ENCODE measurements at regions not wholly inside any gene's neighbourhood (a gene's known extent, or its start where the extent isn't known, plus 50 kb on each side); places are given as distances from the start of the nearest gene placed in this dataset.

GRCh38 chr6:56387621-56388414 is 140.4 kb upstream of the COL21A1 start (continued):
- TF ChIP-seq ZNF142 (CRISPR knock-in tag; IDR thresholded peaks at IDR 0.05) (0 out of 2 replicates have a peak, but pooled peaks have one; percentile 16), MAX (IDR thresholded peaks at IDR 0.05) (peak; percentile 33; the same call in 1 of the 2 replicates), SP5 (CRISPR knock-in tag; IDR thresholded peaks at IDR 0.05; ENCODE audit: borderline replicate concordance, low read depth) (0 out of 2 replicates have a peak, but pooled peaks have one; percentile 17), ZNF792 (CRISPR knock-in tag; IDR thresholded peaks at IDR 0.05) (0 out of 2 replicates have a peak, but pooled peaks have one; percentile 52), REPIN1 (CRISPR knock-in tag; IDR thresholded peaks at IDR 0.05; ENCODE audit: borderline replicate concordance, low read depth) (peak; percentile 19; the same call in 1 of the 2 replicates), ZNF687 (CRISPR knock-in tag; IDR thresholded peaks at IDR 0.05) (peak; percentile 63), PITX1 (CRISPR knock-in tag; IDR thresholded peaks at IDR 0.05) (peak; percentile 76), HOMEZ (CRISPR knock-in tag; IDR thresholded peaks at IDR 0.05; ENCODE audit: low read depth) (peak; percentile 64; the same call in 1 of the 2 replicates), FOXJ3 (CRISPR knock-in tag; IDR thresholded peaks at IDR 0.05; ENCODE audit: borderline replicate concordance) (peak; percentile 64; the same call in 1 of the 2 replicates), STAG1 (CRISPR knock-in tag; IDR thresholded peaks at IDR 0.05) (0 out of 2 replicates have a peak, but pooled peaks have one; percentile 3), SMC3 (IDR thresholded peaks at IDR 0.05; ENCODE audit: low read length) (peak; percentile 5; the same call in 1 of the 2 replicates), ATF3 (CRISPR knock-in tag; IDR thresholded peaks at IDR 0.05) (peak; percentile 59), ZNF557 (CRISPR knock-in tag; IDR thresholded peaks at IDR 0.05) (0 out of 2 replicates have a peak, but pooled peaks have one; percentile 48), HDAC2 (CRISPR knock-in tag; IDR thresholded peaks at IDR 0.05) (peak; percentile 60; the same call in 1 of the 2 replicates), MLX (CRISPR knock-in tag; IDR thresholded peaks at IDR 0.05) (no peak), ZNF782 (CRISPR knock-in tag; IDR thresholded peaks at IDR 0.05; ENCODE audit: borderline replicate concordance) (no peak)

All from HepG2 (cell line).